IPS DF 6.9 (cell line): ENCODE measurements at regions not wholly inside any gene's neighbourhood (a gene's known extent, or its start where the extent isn't known, plus 50 kb on each side); places are given as distances from the start of the nearest gene placed in this dataset.

Experiments used
- DNase-seq: peaks from one replicate; pipeline ENCODE4 v3.0.0-alpha.2; 2013; ENCODE audit warnings: low read depth, low spot score
- H3K27ac ChIP-seq: one replicate; pipeline ENCODE4 v1.5.1; 2013; ENCODE audit warnings: low read length, control low read depth
- H3K27me3 ChIP-seq: 2 replicates; pipeline ENCODE4 v1.6.1; 2013; ENCODE audit warnings: mild to moderate bottlenecking, low read length; ENCODE audit not compliant: control insufficient read depth, insufficient read depth
- H3K36me3 ChIP-seq: 2 replicates; pipeline ENCODE4 v1.6.1; 2013; ENCODE audit warnings: low read length; ENCODE audit not compliant: control insufficient read depth, insufficient read depth
- H3K4me1 ChIP-seq: 2 replicates; pipeline ENCODE4 v1.6.1; 2013; ENCODE audit warnings: low read length; ENCODE audit not compliant: control insufficient read depth, insufficient read depth
- H3K4me3 ChIP-seq: 2 replicates; pipeline ENCODE4 v1.5.1; 2013; ENCODE audit warnings: mild to moderate bottlenecking, low read length
- H3K9me3 ChIP-seq: 2 replicates; pipeline ENCODE4 v1.6.1; 2013; ENCODE audit warnings: low read length, inconsistent platforms; ENCODE audit not compliant: control insufficient read depth, insufficient read depth
- WGBS: extraction: QIAGEN DNeasy Blood & Tissue Kit; methylation state at CpG from one replicate; pipeline ENCODE4 v1.1.7; 2013; ENCODE audit warnings: mixed read lengths, missing lambda C conversion rate; ENCODE audit not compliant: insufficient read length, insufficient coverage; 5-methylcytosine and 5-hydroxymethylcytosine counted together

GRCh38 chr6:151699719-151700118, 107.8 kb upstream of the ESR1 start:
- Histone ChIP-seq H3K9me3 (no peaks in the 10 kb centered on the region), H3K36me3 (no peaks in the 10 kb centered on the region), H3K27ac (no peak overlapping the region), H3K4me3 (no peak overlapping the region), H3K27me3 (no peaks in the 10 kb centered on the region), H3K4me1 (no peaks in the 10 kb centered on the region)
- DNase-seq, result no peak
- WGBS, result no CpG with 5 or more reads among the region's 4 CpGs

GRCh38 chr6:151701911-151702562, 105.4 kb upstream of the ESR1 start:
- H3K4me3 ChIP-seq, result no peak overlapping the region
- no peaks in the 10 kb centered on the region for H3K9me3 ChIP-seq
- H3K4me1 ChIP-seq, result no peaks in the 10 kb centered on the region
- H3K27me3 ChIP-seq, result no peaks in the 10 kb centered on the region
- no peak for DNase-seq
- no peak overlapping the region for H3K27ac ChIP-seq
- H3K36me3 ChIP-seq, result no peaks in the 10 kb centered on the region
- WGBS, result no CpG with 5 or more reads among the region's 5 CpGs

DNA sequence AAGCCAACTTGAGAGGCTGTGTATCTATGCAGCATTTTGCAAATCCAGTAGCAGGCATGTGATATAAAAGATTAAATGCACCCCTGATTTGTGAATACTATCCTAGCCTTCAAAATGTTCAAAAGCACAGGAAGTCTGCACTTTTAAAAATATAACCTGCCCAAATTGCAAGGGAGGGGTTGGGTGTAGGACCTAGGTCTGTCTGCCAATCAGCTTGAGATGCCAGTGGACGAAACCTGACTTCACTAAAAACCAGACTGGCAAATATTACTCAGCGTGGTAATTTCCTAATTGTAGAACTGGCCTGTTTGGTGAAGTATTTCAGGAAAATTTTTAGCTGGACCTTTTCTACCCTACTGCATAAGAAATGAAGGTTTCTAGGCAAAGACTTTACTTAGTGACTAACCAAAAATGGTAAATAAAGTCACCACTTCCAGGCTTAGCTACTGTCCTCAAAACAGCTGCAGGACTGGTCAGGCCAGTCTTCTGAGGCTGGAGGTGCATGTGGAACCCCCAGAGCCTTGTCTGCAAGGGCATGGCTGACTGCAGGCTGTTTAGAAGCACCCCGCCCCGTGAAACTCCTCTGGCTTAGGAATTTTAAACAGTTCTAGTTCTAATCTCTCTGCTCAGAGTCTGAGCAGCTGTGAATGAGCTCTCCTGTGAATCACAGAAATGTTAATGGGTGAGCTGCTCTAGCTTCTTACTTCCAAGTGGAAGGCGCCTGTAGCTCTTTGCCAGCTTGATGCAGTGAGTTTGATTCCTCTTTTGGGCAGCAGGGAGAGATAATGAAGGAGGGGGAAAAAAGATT, 104.4 kb upstream of the ESR1 start:
- Histone ChIP-seq H3K4me3 (no peak overlapping the region), H3K4me1 (no peaks in the 10 kb centered on the region), H3K36me3 (no peaks in the 10 kb centered on the region), H3K9me3 (no peaks in the 10 kb centered on the region), H3K27me3 (no peaks in the 10 kb centered on the region), H3K27ac (no peak overlapping the region)
- no peak for DNase-seq
- WGBS, result no CpG with 5 or more reads among the region's 5 CpGs

- no peak for DNase-seq
- no peaks in the 10 kb centered on the region for H3K9me3 ChIP-seq
- no peaks in the 10 kb centered on the region for H3K36me3 ChIP-seq
- no peak overlapping the region for H3K27ac ChIP-seq
- H3K27me3 ChIP-seq, result no peaks in the 10 kb centered on the region
- no peak overlapping the region for H3K4me3 ChIP-seq
- WGBS, result no CpG with 5 or more reads among the region's 5 CpGs
- H3K4me1 ChIP-seq, result no peaks in the 10 kb centered on the region
Measured at GRCh38 chr6:151704383-151704782, 103.1 kb upstream of the ESR1 start.

DNA sequence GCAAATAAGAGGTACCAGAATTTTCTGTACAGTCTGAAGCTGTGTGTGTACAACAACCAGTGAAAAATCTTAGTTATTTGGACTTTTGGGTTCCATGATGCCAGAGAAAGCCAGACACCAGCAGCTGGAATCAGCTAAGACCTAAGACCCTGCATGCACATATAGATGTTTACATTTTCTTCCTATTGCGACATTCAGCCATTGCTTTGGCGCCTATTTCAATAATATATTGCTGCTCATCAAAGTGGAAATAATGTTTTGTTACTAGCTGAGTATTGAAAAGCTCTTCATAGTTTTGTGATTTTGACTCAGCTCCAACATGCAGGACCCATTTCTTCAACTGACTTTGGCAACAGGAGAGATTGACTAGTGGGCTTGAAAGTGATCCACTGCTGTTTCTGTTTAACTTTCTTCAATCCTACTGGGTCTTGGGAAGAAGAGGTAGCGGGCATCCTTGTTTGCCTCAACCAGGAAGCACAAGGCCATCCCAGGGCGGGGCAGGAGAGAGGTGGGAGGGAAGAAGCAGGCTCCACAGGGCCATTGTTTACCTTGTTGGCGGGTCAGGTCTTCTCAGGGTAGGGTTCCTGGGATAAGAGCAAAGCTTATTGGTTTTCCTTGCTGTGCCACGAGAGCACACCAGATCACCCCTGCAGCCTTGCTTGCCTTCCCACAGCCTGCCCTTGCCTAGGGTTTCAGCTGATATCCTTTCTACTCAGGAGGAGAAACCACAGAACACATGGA, 101.3 kb upstream of the ESR1 start:
- H3K9me3 ChIP-seq, result no peaks in the 10 kb centered on the region
- H3K36me3 ChIP-seq, result no peaks in the 10 kb centered on the region
- no peak for DNase-seq
- no peak overlapping the region for H3K4me3 ChIP-seq
- no peaks in the 10 kb centered on the region for H3K27me3 ChIP-seq
- WGBS, result no CpG with 5 or more reads among the region's 6 CpGs
- no peak overlapping the region for H3K27ac ChIP-seq
- no peaks in the 10 kb centered on the region for H3K4me1 ChIP-seq

DNA sequence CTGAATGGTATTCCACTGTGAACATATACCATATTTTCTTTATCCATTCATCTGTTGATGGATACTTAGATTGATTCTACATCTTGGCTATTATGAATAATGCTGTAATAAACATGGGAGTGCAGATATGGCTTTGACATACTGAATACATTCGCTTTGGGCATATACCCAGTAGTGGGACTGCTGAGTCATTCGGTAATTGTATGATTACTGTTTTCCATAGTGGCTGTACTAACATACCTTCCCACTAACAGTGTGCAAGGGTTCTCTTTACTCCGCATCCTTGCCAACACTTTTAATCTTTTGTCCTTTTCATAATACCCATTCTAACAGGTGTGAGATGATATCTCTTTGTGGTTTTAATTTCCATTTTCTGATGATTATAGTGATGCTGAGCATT, 98.2 kb upstream of the ESR1 start:
- Histone ChIP-seq H3K4me3 (no peak overlapping the region), H3K36me3 (no peaks in the 10 kb centered on the region), H3K9me3 (no peaks in the 10 kb centered on the region), H3K27ac (no peak overlapping the region), H3K4me1 (no peaks in the 10 kb centered on the region), H3K27me3 (no peaks in the 10 kb centered on the region)
- WGBS, result no CpG with 5 or more reads among the region's 3 CpGs
- no peak for DNase-seq

- Histone ChIP-seq H3K9me3 (no peaks in the 10 kb centered on the region), H3K36me3 (no peaks in the 10 kb centered on the region), H3K4me3 (no peak overlapping the region), H3K27ac (no peak overlapping the region), H3K27me3 (no peaks in the 10 kb centered on the region), H3K4me1 (peaks cover 1% of the 10 kb centered on the region; the same call in 1 of the 2 replicates)
- no peak for DNase-seq
- no CpG with 5 or more reads among the region's 5 CpGs for WGBS
Measured at GRCh38 chr6:151716526-151716932, 91.0 kb upstream of the ESR1 start.

GRCh38 chr6:151719070-151719469, 88.4 kb upstream of the ESR1 start:
- Histone ChIP-seq H3K36me3 (no peaks in the 10 kb centered on the region), H3K4me1 (peaks cover 1% of the 10 kb centered on the region; the same call in 1 of the 2 replicates), H3K4me3 (no peak overlapping the region), H3K9me3 (no peaks in the 10 kb centered on the region), H3K27me3 (no peaks in the 10 kb centered on the region), H3K27ac (no peak overlapping the region)
- no peak for DNase-seq
- no CpG with 5 or more reads among the region's 5 CpGs for WGBS

DNA sequence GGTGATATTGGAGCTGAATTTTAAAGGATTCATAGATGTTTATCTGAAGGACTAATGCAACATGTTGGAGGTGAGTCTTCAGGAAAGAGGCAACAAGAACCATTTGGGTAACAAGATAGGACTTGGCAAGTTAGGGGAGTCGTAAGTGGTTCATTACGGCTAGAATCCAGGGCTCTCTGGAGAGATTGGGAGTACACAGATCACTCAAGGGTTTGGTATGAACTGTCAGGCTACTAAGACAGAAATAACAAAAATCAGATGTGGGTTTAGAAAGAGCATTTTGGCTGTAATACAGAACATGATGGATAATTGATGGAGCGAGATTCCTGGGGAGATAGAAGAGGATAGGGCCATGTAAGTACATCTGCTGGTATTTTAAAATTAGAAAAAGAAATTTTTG, 86.3 kb upstream of the ESR1 start:
- Histone ChIP-seq H3K36me3 (no peaks in the 10 kb centered on the region), H3K9me3 (no peaks in the 10 kb centered on the region), H3K27me3 (no peaks in the 10 kb centered on the region), H3K4me3 (no peak overlapping the region), H3K4me1 (peaks cover 1% of the 10 kb centered on the region; the same call in 1 of the 2 replicates), H3K27ac (no peak overlapping the region)
- WGBS, result no CpG with 5 or more reads among the region's 3 CpGs
- DNase-seq, result no peak

DNA sequence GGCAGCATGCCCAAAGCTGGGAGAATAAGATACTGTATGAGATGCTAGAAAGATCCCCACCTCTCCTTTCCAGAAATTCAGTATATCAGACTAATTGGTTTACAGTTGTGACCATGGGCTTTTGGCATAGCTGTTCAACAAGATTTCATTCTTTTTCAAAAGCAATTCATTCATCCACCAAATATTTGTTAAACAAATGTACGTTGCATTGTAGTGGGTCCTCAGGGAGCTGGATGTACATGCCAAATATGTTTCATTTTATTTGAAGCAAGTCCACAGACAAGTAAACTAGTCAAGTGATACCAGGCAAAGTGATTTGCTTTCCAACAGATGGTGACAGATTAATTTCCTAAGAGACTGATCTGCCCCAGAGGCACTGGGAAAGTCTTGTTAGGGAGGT, 85.8 kb upstream of the ESR1 start:
- Histone ChIP-seq H3K27me3 (no peaks in the 10 kb centered on the region), H3K4me3 (no peak overlapping the region), H3K4me1 (peaks cover 1% of the 10 kb centered on the region; the same call in 1 of the 2 replicates), H3K36me3 (no peaks in the 10 kb centered on the region), H3K27ac (no peak overlapping the region), H3K9me3 (no peaks in the 10 kb centered on the region)
- no peak for DNase-seq
- no CpG with 5 or more reads among the region's 1 CpG for WGBS
